Hematopoietic multipotent progenitor cell treated with erythropoietin and hydrocortisone succinate and interleukin-3 and kit ligand, for 8 days (in vitro differentiated cells): ENCODE measurements at regions not wholly inside any gene's neighbourhood (a gene's known extent, or its start where the extent isn't known, plus 50 kb on each side); places are given as distances from the start of the nearest gene placed in this dataset.

Source experiments
- DNase-seq: peaks from one replicate; pipeline ENCODE4 v3.0.0-alpha.2; 2015

- no peak for DNase-seq
Measured at GRCh38 chr20:11229772-11230171, 556.0 kb upstream of the JAG1 start.

- DNase-seq: no peak
Measured at GRCh38 chr20:11230999-11231398, 557.2 kb upstream of the JAG1 start.

GRCh38 chr20:11231742-11232648 lies 558.2 kb upstream of the JAG1 start:
- DNase-seq: no peak

DNA sequence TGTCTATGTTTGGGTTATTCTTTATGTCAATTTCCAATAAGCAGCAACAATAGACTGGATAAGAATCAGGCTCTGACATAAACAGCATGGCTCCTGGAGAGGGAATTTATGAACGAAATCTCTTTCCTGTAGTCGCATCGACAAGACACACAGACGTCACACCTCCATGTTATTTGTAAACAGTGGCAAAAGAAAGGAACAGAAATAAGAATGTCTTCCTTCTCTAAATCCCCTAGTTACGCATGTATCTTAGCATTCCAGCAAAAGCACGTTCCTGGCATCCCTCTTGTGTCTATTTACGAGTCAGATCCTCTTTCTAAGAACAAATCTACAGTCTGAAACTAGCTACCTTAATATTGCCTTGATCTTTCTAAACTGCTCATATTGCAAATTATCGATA lies 559.1 kb upstream of the JAG1 start:
- DNase-seq: no peak

GRCh38 chr20:11234181-11234580 lies 560.4 kb upstream of the JAG1 start:
- DNase-seq: no peak

- no peak for DNase-seq
Measured at GRCh38 chr20:11234608-11235007, 560.8 kb upstream of the JAG1 start.

- no peak for DNase-seq
Measured at GRCh38 chr20:11235058-11235457, 561.3 kb upstream of the JAG1 start.

DNA sequence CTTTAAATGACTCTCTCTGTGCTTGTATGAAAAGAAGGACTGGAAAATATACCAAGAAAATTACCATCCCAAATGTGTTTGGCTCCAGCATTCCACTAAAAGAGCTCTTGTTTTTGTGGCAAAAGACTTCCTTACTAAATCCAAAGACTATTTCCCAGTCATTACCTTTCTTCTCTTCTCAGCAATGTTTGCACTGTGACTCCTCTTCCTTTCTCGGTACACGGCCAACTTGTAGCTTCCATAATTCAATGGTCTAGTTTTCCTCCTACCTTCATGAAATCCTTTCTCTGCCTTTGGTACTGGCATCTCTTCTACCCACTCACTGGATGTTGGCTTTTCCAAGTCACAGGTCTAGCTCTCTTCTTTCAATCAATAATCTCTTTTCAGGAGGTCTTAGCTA lies 568.5 kb upstream of the JAG1 start:
- DNase-seq: no peak

GRCh38 chr20:11245431-11245830 lies 571.6 kb upstream of the JAG1 start:
- DNase-seq: no peak

DNA sequence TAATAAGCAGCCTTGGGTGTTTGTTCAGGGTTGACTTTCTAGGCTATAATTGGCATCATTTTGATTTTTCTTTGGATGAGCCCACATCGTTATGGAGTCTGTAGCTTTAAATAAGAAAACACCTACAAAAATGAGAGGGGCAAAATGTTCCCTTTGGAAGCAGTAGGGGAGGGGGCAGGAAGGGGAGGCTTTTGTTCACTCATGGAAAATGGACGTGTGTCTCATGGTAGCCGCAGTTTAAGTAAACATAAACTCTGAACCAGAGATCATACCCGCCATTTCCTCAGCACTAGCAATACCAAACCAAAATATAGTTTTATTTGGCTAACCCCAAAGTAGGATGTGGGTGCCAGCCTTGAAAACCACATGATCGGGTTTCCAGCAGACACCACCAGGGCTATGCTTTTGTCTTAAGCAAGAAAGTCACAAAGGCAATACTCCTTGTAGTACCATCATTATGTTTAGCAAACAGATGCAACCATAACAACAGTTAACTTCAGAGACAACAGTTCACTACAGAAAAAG lies 572.5 kb upstream of the JAG1 start:
- no peak for DNase-seq

DNA sequence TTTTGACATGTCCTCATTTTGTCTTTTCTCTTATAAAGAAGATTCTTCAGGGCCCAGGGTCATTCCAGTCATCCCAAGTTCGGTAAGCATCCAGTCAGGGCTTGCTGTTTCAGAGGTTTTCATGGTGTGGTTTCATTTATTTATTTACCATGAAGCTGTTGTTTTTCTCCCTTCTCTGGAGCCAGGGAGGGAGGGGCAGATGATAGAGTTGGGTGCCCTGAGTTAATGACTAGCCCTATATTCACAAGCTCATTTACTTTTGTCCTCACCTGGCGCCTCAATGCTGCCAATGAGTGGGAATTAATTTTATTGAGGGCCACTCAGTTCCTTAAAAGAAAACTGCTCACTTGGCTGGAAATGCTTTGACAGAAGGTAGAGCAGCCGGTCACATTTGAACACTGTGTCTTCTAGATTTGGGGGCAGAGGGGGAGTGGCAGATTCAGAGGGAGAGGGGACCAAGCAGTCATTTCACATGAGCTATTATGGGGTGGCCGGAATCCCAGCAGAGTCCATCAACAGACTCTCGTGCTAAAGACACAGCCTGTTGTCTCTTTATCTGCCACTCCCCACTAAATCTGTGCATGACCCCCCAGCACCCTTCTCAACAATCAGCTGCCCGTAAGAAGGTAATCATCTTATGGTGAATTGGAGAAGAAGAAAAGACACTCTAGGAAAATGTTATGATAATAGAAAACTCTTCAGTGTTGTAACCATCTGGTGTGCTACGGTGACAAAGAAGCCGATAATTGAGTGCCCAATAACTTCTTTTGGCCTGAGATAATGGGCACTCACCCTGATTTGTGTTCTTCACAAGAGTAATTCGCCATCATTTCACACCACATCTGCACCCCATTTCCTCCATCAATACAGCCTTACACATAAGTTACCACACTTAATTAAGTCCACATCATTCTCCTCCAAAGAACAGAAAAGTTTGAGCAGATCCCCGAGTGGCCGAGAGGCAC lies 573.5 kb upstream of the JAG1 start:
- DNase-seq: no peak

- no peak for DNase-seq
Measured at GRCh38 chr20:11248011-11248409, 574.2 kb upstream of the JAG1 start.

- no peak for DNase-seq
Measured at GRCh38 chr20:11248687-11249638, 575.2 kb upstream of the JAG1 start.

GRCh38 chr20:11249683-11250082 lies 575.9 kb upstream of the JAG1 start:
- DNase-seq: no peak

DNA sequence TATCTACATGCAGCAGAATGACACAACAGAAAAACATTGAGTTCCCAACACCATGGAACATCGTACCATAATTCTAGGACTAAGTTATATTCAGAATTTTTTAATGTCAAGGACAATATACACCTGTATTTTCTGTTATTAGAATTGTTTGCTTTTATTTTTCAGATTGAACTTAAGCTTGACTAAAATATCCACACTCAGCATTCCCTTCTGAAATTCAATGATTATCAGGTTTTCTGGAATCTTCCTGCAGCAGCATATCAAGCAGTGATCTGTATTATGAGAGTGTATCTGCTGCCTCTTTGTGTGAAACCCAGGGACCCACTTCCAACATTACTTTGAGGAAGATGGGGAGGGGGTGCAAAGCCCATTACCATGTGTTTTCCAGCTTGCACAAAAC lies 578.6 kb upstream of the JAG1 start:
- DNase-seq: no peak

GRCh38 chr20:11255455-11255854 lies 581.7 kb upstream of the JAG1 start:
- DNase-seq: no peak

- DNase-seq: no peak
Measured at GRCh38 chr20:11255860-11256259, 582.1 kb upstream of the JAG1 start.

GRCh38 chr20:11260611-11261010 lies 586.8 kb upstream of the JAG1 start:
- no peak for DNase-seq

- DNase-seq: no peak
Measured at GRCh38 chr20:11261533-11262000, 587.8 kb upstream of the JAG1 start.

GRCh38 chr20:11266571-11266970 lies 592.8 kb upstream of the JAG1 start:
- no peak for DNase-seq

- peak; percentile 32 for DNase-seq
Measured at GRCh38 chr20:11267131-11267761, 593.4 kb upstream of the JAG1 start.
